Endothelial cell (in vitro differentiated cells): ENCODE measurements at regions not wholly inside any gene's neighbourhood (a gene's known extent, or its start where the extent isn't known, plus 50 kb on each side); places are given as distances from the start of the nearest gene placed in this dataset.

Experiments used
- DNase-seq: peaks from one replicate; pipeline ENCODE4 v3.0.0; 2021; ENCODE audit warnings: low spot score
- H3K27ac Mint-ChIP-seq: one replicate; pipeline ENCODE4 v1.8.0; 2021; ENCODE audit warnings: mixed read lengths, inconsistent platforms; ENCODE audit not compliant: unreplicated experiment
- H3K27me3 Mint-ChIP-seq: one replicate; pipeline ENCODE4 v1.8.0; 2021; ENCODE audit warnings: mild to moderate bottlenecking, moderate library complexity, mixed read lengths, inconsistent platforms; ENCODE audit not compliant: unreplicated experiment
- H3K36me3 Mint-ChIP-seq: one replicate; pipeline ENCODE4 v1.8.0; 2021; ENCODE audit warnings: mild to moderate bottlenecking, low read depth, mixed read lengths, inconsistent platforms; ENCODE audit not compliant: unreplicated experiment
- H3K4me1 Mint-ChIP-seq: one replicate; pipeline ENCODE4 v1.8.0; 2021; ENCODE audit warnings: mild to moderate bottlenecking, mixed read lengths, inconsistent platforms; ENCODE audit not compliant: unreplicated experiment
- H3K4me3 Mint-ChIP-seq: one replicate; pipeline ENCODE4 v1.8.0; 2021; ENCODE audit warnings: mild to moderate bottlenecking, mixed read lengths, inconsistent platforms; ENCODE audit not compliant: unreplicated experiment
- H3K9me3 Mint-ChIP-seq: one replicate; pipeline ENCODE4 v1.8.0; 2021; ENCODE audit warnings: mixed read lengths, inconsistent platforms; ENCODE audit not compliant: unreplicated experiment
- CTCF ChIP-seq: fragments of 200-600 bp; sonication (generic); IDR thresholded peaks from one replicate; pipeline ENCODE4 v1.5.0; 2021; ENCODE audit warnings: antibody characterized with exemption; ENCODE audit not compliant: unreplicated experiment

- no peak overlapping the region for H3K27ac Mint-ChIP-seq
- H3K27me3 Mint-ChIP-seq, result peaks cover 4% of the 10 kb centered on the region
- peaks cover 6% of the 10 kb centered on the region for H3K9me3 Mint-ChIP-seq
- no peak for DNase-seq
- no peak for TF ChIP-seq CTCF
- H3K4me3 Mint-ChIP-seq, result no peak overlapping the region
- no peaks in the 10 kb centered on the region for H3K4me1 Mint-ChIP-seq
- H3K36me3 Mint-ChIP-seq, result no peaks in the 10 kb centered on the region
Measured at GRCh38 chr2:45301307-45302277, 292.3 kb upstream of the SIX2 start.

GRCh38 chr2:45300026-45300750, 290.9 kb upstream of the SIX2 start:
- H3K4me3 Mint-ChIP-seq, result no peak overlapping the region
- no peak overlapping the region for H3K27ac Mint-ChIP-seq
- H3K36me3 Mint-ChIP-seq, result no peaks in the 10 kb centered on the region
- no peaks in the 10 kb centered on the region for H3K27me3 Mint-ChIP-seq
- no peaks in the 10 kb centered on the region for H3K4me1 Mint-ChIP-seq
- DNase-seq, result no peak
- no peak for TF ChIP-seq CTCF
- peaks cover 6% of the 10 kb centered on the region for H3K9me3 Mint-ChIP-seq

- peaks cover 6% of the 10 kb centered on the region for H3K9me3 Mint-ChIP-seq
- no peak overlapping the region for H3K27ac Mint-ChIP-seq
- no peaks in the 10 kb centered on the region for H3K27me3 Mint-ChIP-seq
- TF ChIP-seq CTCF, result no peak
- H3K4me3 Mint-ChIP-seq, result no peak overlapping the region
- no peaks in the 10 kb centered on the region for H3K36me3 Mint-ChIP-seq
- no peak for DNase-seq
- no peaks in the 10 kb centered on the region for H3K4me1 Mint-ChIP-seq
Measured at GRCh38 chr2:45299361-45299760, 290.1 kb upstream of the SIX2 start.

- no peaks in the 10 kb centered on the region for H3K4me1 Mint-ChIP-seq
- no peak overlapping the region for H3K27ac Mint-ChIP-seq
- H3K4me3 Mint-ChIP-seq, result no peak overlapping the region
- TF ChIP-seq CTCF, result no peak
- H3K36me3 Mint-ChIP-seq, result no peaks in the 10 kb centered on the region
- no peak for DNase-seq
- H3K27me3 Mint-ChIP-seq, result no peaks in the 10 kb centered on the region
- H3K9me3 Mint-ChIP-seq, result no peaks in the 10 kb centered on the region
Measured at GRCh38 chr2:45293182-45293581, 283.9 kb upstream of the SIX2 start.

- no peaks in the 10 kb centered on the region for H3K4me1 Mint-ChIP-seq
- TF ChIP-seq CTCF, result no peak
- H3K9me3 Mint-ChIP-seq, result no peaks in the 10 kb centered on the region
- H3K36me3 Mint-ChIP-seq, result no peaks in the 10 kb centered on the region
- DNase-seq, result no peak
- H3K4me3 Mint-ChIP-seq, result no peak overlapping the region
- H3K27me3 Mint-ChIP-seq, result no peaks in the 10 kb centered on the region
- no peak overlapping the region for H3K27ac Mint-ChIP-seq
Measured at GRCh38 chr2:45291296-45291701, 282.0 kb upstream of the SIX2 start.
